ENCODE measurements at regions not wholly inside any gene's neighbourhood (a gene's known extent, or its start where the extent isn't known, plus 50 kb on each side); places are given as distances from the start of the nearest gene placed in this dataset.

DNA sequence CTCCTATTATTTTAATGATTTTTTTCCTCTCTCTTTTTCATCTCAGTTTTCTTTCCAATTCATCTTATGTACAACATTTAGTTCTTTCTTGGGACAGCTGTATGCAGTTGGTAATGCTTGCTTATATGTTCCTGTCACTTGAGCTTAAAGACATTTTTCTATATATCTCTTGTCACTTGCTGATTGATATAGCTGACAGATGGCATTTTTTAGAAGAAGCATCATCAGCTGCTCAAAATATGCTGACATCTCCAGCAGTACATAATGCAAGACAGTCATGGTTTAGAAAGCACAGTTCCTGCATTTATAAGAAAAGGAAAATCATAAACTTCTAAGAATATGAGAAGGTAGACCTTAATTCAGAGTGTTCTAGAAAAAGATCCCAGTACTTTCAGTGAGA, 56.5 kb downstream of the DCAF8L1 start:
- no peak for DNase-seq

- no peak for DNase-seq
These were observed 57.0 kb downstream of the DCAF8L1 start for GRCh38 chrX:27924261-27924660.

- peak; percentile 19 for DNase-seq
These were observed 62.5 kb downstream of the DCAF8L1 start for GRCh38 chrX:27918799-27919198.

GRCh38 chrX:27917713-27918500, 63.3 kb downstream of the DCAF8L1 start:
- no peak for DNase-seq

DNA sequence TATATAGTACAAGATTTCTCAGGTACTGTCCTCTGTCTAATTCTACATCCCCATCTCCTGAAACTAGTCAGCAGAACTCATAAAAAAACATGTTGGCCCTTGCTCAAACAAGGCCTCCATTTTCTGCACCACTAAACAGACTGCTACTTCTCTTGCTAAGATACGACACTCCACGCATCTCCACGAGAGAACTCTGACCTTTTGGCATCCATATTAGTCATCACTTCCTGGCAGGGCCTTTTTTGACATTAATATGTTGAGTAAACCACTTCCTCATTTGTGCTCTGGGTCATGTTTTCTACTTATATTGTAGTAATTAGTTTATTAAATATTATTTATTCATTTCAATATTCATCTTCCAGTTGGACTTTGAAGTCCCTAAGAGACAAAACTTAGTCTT, 65.6 kb downstream of the DCAF8L1 start:
- DNase-seq = no peak

GRCh38 chrX:27910412-27910811, 70.8 kb downstream of the DCAF8L1 start:
- DNase-seq = no peak

DNA sequence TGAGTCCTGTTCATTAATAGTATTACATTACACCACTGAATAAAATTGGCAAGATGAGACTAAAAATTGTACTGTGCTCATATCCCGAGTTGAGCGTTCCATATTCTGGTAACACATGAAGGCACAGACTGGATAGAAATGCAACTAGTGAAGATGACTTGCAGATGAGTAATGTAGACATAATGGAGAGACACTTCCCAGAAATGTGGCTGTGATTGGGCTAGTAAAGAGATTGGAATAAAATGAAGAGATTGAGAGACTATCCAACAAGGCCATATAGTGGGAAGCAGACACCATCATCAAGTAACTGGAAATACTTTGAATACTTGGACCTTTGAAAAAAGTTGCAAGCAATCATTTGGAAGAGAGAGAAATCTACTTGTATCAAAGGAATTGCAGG, 77.3 kb downstream of the DCAF8L1 start:
- DNase-seq = no peak

DNA sequence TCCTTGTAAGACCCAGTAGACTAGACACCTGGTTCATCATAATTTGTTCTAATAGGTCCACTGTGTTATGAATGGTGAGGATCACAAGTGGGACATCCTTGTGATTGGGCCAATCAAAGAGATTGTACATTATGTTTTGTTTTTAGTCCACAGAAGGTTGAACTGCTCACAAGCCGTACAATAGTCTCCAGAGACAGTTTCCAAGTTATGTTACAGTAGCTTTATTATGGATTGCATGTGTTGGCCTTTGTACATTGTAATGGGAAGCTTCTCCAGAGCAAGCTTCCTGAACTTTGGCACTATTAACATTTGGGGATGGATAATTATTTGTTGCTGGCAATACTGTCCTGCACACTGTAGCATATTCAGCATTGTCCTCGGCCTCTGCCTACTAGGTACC, 86.1 kb downstream of the MAGEB10 start:
- DNase-seq = no peak

DNA sequence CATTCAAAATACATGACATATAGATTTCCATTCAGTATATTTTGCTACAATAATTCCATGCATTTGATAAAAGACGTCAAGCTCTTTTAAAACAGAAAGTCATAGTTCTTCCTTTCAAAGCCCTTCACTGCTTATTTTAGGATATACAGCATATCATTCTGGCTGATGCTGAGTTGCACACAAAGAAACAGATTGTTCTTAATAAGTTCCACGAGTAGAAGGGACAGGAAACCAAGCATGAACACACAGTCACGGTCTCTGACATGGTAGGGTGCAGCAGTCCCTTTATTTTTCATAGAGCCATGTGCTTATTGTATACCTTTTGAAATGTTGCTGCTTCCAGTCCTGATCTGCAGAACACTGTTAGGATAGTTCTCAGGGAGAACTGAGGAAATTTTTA, 85.4 kb downstream of the MAGEB10 start:
- no peak for DNase-seq

DNA sequence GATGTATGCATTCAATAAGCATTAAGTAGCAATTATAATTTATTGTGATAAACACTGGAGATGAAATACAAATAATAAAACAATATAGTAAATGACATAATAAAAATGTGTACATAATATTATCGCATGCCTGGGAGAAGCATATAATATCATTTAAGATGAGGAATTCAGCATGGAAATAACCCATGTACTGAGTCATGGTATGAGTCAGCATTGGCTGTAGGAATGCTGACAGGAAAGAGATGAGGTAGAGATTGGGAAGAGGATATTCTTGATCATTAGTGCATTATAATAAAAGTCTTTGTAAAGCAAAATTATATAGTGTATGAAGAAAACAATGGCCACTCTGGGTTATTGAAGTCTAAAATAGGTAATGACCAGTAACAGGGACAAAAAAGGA, 82.8 kb downstream of the MAGEB10 start:
- peak; percentile 78 for DNase-seq

GRCh38 chrX:27889878-27890277, 82.1 kb downstream of the MAGEB10 start:
- DNase-seq = peak; percentile 0

DNA sequence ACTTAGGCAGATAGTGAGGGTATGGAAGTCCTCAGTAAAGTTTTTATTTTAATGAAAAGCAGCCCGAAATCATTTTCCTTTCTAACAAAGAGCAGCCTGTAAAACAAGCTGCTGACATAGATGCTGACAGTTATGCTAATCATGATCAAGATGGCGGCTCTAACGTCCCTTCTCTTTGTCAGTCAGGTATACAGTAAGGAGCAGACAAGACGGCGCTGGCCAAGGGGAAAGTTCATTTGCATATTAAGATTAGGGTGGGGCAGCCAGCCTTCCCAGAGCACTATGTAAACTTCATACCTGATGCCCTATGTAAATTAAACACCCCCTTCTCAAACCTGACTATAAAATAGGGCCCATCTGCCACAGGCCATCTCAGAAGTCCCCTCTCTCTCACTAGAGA, 76.9 kb downstream of the MAGEB10 start:
- no peak for DNase-seq

DNA sequence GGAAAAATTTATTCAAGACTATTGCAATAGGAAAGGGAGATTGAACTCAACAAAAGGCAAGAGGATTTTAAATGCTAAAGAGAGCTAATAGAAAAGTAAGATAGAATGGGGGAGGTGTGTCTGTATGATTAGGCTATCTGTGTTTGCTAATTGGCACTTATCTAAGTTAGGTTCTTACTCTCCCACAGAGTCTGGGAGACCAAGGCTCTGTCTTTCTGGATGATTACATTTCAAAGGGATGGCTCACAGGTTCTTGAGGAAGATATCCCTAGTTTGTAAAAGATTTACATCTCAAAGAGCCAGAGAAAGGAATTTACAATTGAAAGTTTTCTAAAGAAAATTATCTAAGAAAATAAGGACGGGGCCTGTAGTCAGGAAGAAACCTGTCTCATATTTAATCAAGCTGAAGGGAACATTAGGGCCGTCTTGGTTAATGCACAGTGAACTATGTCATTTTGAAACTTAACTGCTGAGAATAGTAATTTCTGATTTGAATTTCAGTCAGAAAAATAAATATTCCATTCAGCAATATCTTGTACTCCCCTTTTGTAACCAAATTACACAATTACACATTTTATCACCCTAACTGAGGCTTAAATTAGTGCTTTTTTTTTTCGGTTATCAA, 75.8 kb downstream of the MAGEB10 start:
- no peak for DNase-seq

DNA sequence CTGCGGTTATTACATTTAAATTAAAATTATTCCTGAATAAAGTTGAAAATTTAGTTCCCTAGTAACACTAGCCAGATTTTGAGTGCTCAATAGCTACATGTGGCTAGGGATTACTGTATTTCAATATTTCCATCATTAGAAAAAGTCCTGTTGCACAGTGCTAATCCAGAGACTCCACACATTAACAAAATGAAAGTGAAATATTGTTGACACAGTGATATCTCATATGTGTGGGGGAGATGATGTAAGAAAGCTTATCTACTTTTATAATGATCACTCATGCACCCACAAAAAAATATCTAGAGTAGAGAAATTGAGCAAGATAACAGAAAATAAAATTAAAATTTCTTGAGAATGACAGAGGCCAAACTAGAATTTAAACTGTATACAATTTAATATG, 74.9 kb downstream of the MAGEB10 start:
- DNase-seq = no peak

DNA sequence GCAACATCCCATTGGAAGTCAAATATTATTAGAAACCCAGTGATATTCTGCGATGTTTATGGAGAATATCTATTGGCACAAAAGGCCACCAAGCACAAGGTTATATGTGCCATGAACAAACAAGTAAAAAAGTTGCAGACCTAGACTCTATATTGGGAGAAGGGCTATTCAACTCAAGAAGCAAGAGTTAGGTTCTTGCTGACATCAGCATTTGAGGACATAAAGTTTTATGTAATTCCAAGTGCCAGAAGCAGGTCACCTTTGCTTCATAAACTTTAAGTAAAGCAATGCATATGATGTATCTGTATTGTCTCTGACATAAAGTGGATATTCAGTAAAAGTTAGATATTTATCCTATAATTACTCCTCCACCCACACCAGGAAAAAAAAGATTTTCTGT, 71.1 kb downstream of the MAGEB10 start:
- no peak for DNase-seq
